GM23248 (cell line): ENCODE measurements at regions not wholly inside any gene's neighbourhood (a gene's known extent, or its start where the extent isn't known, plus 50 kb on each side); places are given as distances from the start of the nearest gene placed in this dataset.
"Not testable (repeated sequence)": the region's sequence is repeated elsewhere in the genome, so short reads cannot be mapped to it uniquely, and the experiment has no call there.

Experiments
- DNase-seq: peaks from one replicate; pipeline ENCODE4 v3.0.0-alpha.2; 2015
- H2AFZ ChIP-seq: fragments of 200-600 bp; sonication (generic); 2 replicates; pipeline ENCODE4 v1.6.1; 2016; ENCODE audit warnings: antibody characterized with exemption
- H3F3A ChIP-seq: fragments of 200-600 bp; sonication (generic); 2 replicates; pipeline ENCODE4 v1.6.1; 2016; ENCODE audit warnings: mild to moderate bottlenecking, antibody characterized with exemption, mixed run types; ENCODE audit not compliant: insufficient read depth
- H3K27ac ChIP-seq: fragments of 200-600 bp; sonication (generic); 2 replicates; pipeline ENCODE4 v1.5.1; 2016; ENCODE audit warnings: mild to moderate bottlenecking
- H3K27me3 ChIP-seq: fragments of 200-600 bp; sonication (generic); replicated peaks from 2 replicates; pipeline ENCODE4 v1.6.1; 2016; ENCODE audit warnings: mild to moderate bottlenecking; ENCODE audit not compliant: insufficient read depth
- H3K36me3 ChIP-seq: fragments of 200-600 bp; sonication (generic); 2 replicates; pipeline ENCODE4 v1.6.1; 2016; ENCODE audit warnings: low read depth, mild to moderate bottlenecking
- H3K4me1 ChIP-seq: fragments of 200-600 bp; sonication (generic); 2 replicates; pipeline ENCODE4 v1.6.1; 2016; ENCODE audit warnings: mild to moderate bottlenecking; ENCODE audit not compliant: insufficient read depth
- H3K4me2 ChIP-seq: fragments of 200-600 bp; sonication (generic); one replicate; pipeline ENCODE4 v1.6.1; 2016; ENCODE audit warnings: mild to moderate bottlenecking; ENCODE audit not compliant: unreplicated experiment
- H3K4me3 ChIP-seq: fragments of 200-600 bp; sonication (generic); 2 replicates; pipeline ENCODE4 v1.5.1; 2016; ENCODE audit warnings: mild to moderate bottlenecking
- H3K79me2 ChIP-seq: fragments of 200-600 bp; sonication (generic); 2 replicates; pipeline ENCODE4 v1.6.1; 2016; ENCODE audit warnings: mild to moderate bottlenecking; ENCODE audit not compliant: insufficient read depth
- H3K9ac ChIP-seq: fragments of 200-600 bp; sonication (generic); 2 replicates; pipeline ENCODE4 v1.6.1; 2016; ENCODE audit warnings: mild to moderate bottlenecking
- H3K9me2 ChIP-seq: fragments of 200-600 bp; sonication (generic); 2 replicates; pipeline ENCODE4 v1.6.1; 2016; ENCODE audit warnings: mixed run types, mild to moderate bottlenecking, moderate library complexity; ENCODE audit not compliant: insufficient read depth
- H3K9me3 ChIP-seq: fragments of 200-600 bp; sonication (generic); one replicate; pipeline ENCODE4 v1.6.1; 2017; ENCODE audit warnings: low read depth
- H4K20me1 ChIP-seq: fragments of 200-600 bp; sonication (generic); 2 replicates; pipeline ENCODE4 v1.6.0; 2016; ENCODE audit not compliant: insufficient read depth
- WGBS, 2 experiments: methylation state at CpG; one replicate each; pipeline ENCODE4 v1.1.6; 2015 to 2017; ENCODE audit warnings: low lambda C conversion rate in 2 of 2, low coverage in 1 of 2; ENCODE audit errors: missing lambda C conversion rate in 2 of 2; 5-methylcytosine and 5-hydroxymethylcytosine counted together
- in situ Hi-C: fragments of 300-500 bp; cut with MboI; formaldehyde crosslinking; loops from 2 replicates; pipeline ENCODE4 v1.15.0; 2020

GRCh38 chr1:146883190-146883589 is 54.9 kb upstream of the NBPF12 start:
- H3K9me2 ChIP-seq, H3K4me2 ChIP-seq, H3K36me3 ChIP-seq, H3K9ac ChIP-seq, in situ Hi-C loops, H3K4me1 ChIP-seq, H3K27ac ChIP-seq, H4K20me1 ChIP-seq, H3K9me3 ChIP-seq, H2AFZ ChIP-seq, H3K4me3 ChIP-seq, H3K79me2 ChIP-seq, H3K27me3 ChIP-seq, H3F3A ChIP-seq: not testable (repeated sequence)
- peak; percentile 11 for DNase-seq
- 35 to 58% methylated on average over 3 to 4 of the region's 4 CpGs for WGBS, 2 experiments

- H3K27ac ChIP-seq, H3F3A ChIP-seq, DNase-seq, H3K9ac ChIP-seq, H3K9me3 ChIP-seq, H2AFZ ChIP-seq, H3K27me3 ChIP-seq, H3K36me3 ChIP-seq, H3K4me1 ChIP-seq, H4K20me1 ChIP-seq, H3K4me3 ChIP-seq, H3K9me2 ChIP-seq, H3K4me2 ChIP-seq, H3K79me2 ChIP-seq, in situ Hi-C loops: not testable (repeated sequence)
- 87 to 100% methylated on average over 1 to 3 of the region's 8 CpGs for WGBS, 2 experiments
Observed at GRCh38 chr1:146881096-146881495, 57.0 kb upstream of the NBPF12 start.

GRCh38 chr1:146863799-146864319 is 74.3 kb upstream of the NBPF12 start:
- H3K27me3 ChIP-seq, H3K27ac ChIP-seq, H4K20me1 ChIP-seq, H3K4me2 ChIP-seq, H3K9me3 ChIP-seq, H3K79me2 ChIP-seq, H3K9ac ChIP-seq, H3K36me3 ChIP-seq, H3F3A ChIP-seq, H2AFZ ChIP-seq, H3K9me2 ChIP-seq, H3K4me1 ChIP-seq, H3K4me3 ChIP-seq, in situ Hi-C loops: not testable (repeated sequence)
- 23 to 34% methylated on average over 3 of the region's 3 CpGs for WGBS, 2 experiments
- DNase-seq, result peak; percentile 2

GRCh38 chr1:146853147-146853546 is 85.0 kb upstream of the NBPF12 start:
- H3K27ac ChIP-seq, H3K4me2 ChIP-seq, H3K27me3 ChIP-seq, DNase-seq, H3K9ac ChIP-seq, H3K79me2 ChIP-seq, H4K20me1 ChIP-seq, in situ Hi-C loops, H3K4me3 ChIP-seq, H3K9me2 ChIP-seq, H3K4me1 ChIP-seq, H3K9me3 ChIP-seq, H3F3A ChIP-seq, H3K36me3 ChIP-seq, H2AFZ ChIP-seq: not testable (repeated sequence)
- 56 to 68% methylated on average over 7 to 8 of the region's 9 CpGs for WGBS, 2 experiments

GRCh38 chr1:146850352-146850889 is 87.7 kb upstream of the NBPF12 start:
- H3K9me3 ChIP-seq, H3K79me2 ChIP-seq, H3F3A ChIP-seq, H3K9me2 ChIP-seq, H4K20me1 ChIP-seq, DNase-seq, H3K4me1 ChIP-seq, H3K36me3 ChIP-seq, H3K4me2 ChIP-seq, H3K9ac ChIP-seq, H3K27ac ChIP-seq, in situ Hi-C loops, H3K27me3 ChIP-seq, H2AFZ ChIP-seq, H3K4me3 ChIP-seq: not testable (repeated sequence)
- WGBS, 2 experiments, result 65 to 74% methylated on average over 6 of the region's 6 CpGs

- H3K9me2 ChIP-seq, in situ Hi-C loops, DNase-seq, H3K9ac ChIP-seq, H3K4me3 ChIP-seq, H3K27ac ChIP-seq, H3K4me2 ChIP-seq, H3K9me3 ChIP-seq, H3F3A ChIP-seq, H3K36me3 ChIP-seq, H2AFZ ChIP-seq, H3K27me3 ChIP-seq, H4K20me1 ChIP-seq, H3K79me2 ChIP-seq, H3K4me1 ChIP-seq: not testable (repeated sequence)
- WGBS, 2 experiments, result no CpG with 5 or more reads among the region's 1 CpG
Observed at GRCh38 chr1:146838725-146839124, 99.4 kb upstream of the NBPF12 start.

GRCh38 chr1:146826957-146827356 is 111.2 kb upstream of the NBPF12 start:
- H3K36me3 ChIP-seq, H3K27me3 ChIP-seq, in situ Hi-C loops, H3K9me3 ChIP-seq, H2AFZ ChIP-seq, H3K9me2 ChIP-seq, H4K20me1 ChIP-seq, H3K4me1 ChIP-seq, H3K9ac ChIP-seq, H3F3A ChIP-seq, H3K79me2 ChIP-seq, H3K4me2 ChIP-seq, H3K27ac ChIP-seq, H3K4me3 ChIP-seq, DNase-seq: not testable (repeated sequence)
- no CpG with 5 or more reads among the region's 1 CpG for WGBS, 2 experiments

GRCh38 chr1:146794236-146794635 is 143.9 kb upstream of the NBPF12 start:
- H3K9me2 ChIP-seq, H3K4me3 ChIP-seq, H2AFZ ChIP-seq, H3K9ac ChIP-seq, H3K4me1 ChIP-seq, H3K79me2 ChIP-seq, H4K20me1 ChIP-seq, H3K27ac ChIP-seq, H3K27me3 ChIP-seq, H3F3A ChIP-seq, H3K36me3 ChIP-seq, DNase-seq, H3K9me3 ChIP-seq, H3K4me2 ChIP-seq, in situ Hi-C loops: not testable (repeated sequence)
- WGBS, 2 experiments, result 88 to 93% methylated on average over 15 to 19 of the region's 19 CpGs
